NCI-H1092 treated with DMSO at 0.1 percent for 48 hours (cell line): ENCODE measurements at regions not wholly inside any gene's neighbourhood (a gene's known extent, or its start where the extent isn't known, plus 50 kb on each side); places are given as distances from the start of the nearest gene placed in this dataset.

ENCODE experiments used
- DNase-seq: peaks from one replicate; lab custom pipeline; 2025; lab: John Stamatoyannopoulos, UW

- DNase-seq: no peak
Observed at GRCh38 chr2:104635608-104636007, 218.3 kb upstream of the POU3F3 start.

- DNase-seq: no peak
Observed at GRCh38 chr2:104638190-104638858, 215.6 kb upstream of the POU3F3 start.

- DNase-seq: no peak
Observed at GRCh38 chr2:104638859-104639202, 215.1 kb upstream of the POU3F3 start.

- DNase-seq: no peak
Observed at GRCh38 chr2:104641786-104642185, 212.1 kb upstream of the POU3F3 start.

- no peak for DNase-seq
Observed at GRCh38 chr2:104648376-104648775, 205.5 kb upstream of the POU3F3 start.

GRCh38 chr2:104649866-104650265, 204.0 kb upstream of the POU3F3 start:
- DNase-seq: no peak

- DNase-seq: no peak
Observed at GRCh38 chr2:104650405-104650996, 203.4 kb upstream of the POU3F3 start.

GRCh38 chr2:104654811-104655210, 199.1 kb upstream of the POU3F3 start:
- no peak for DNase-seq

- no peak for DNase-seq
Observed at GRCh38 chr2:104656571-104657163, 197.2 kb upstream of the POU3F3 start.

- DNase-seq: no peak
Observed at GRCh38 chr2:104658144-104658835, 195.6 kb upstream of the POU3F3 start.

GRCh38 chr2:104658904-104659591, 194.9 kb upstream of the POU3F3 start:
- DNase-seq: no peak

- DNase-seq: no peak
Observed at GRCh38 chr2:104660991-104661390, 192.9 kb upstream of the POU3F3 start.

GRCh38 chr2:104664672-104665071, 189.2 kb upstream of the POU3F3 start:
- DNase-seq: no peak

GRCh38 chr2:104668631-104669030, 185.3 kb upstream of the POU3F3 start:
- DNase-seq: no peak

GRCh38 chr2:104673225-104673624, 180.7 kb upstream of the POU3F3 start:
- no peak for DNase-seq

GRCh38 chr2:104678181-104678580, 175.7 kb upstream of the POU3F3 start:
- DNase-seq: no peak

- no peak for DNase-seq
Observed at GRCh38 chr2:104685591-104685990, 168.3 kb upstream of the POU3F3 start.

- no peak for DNase-seq
Observed at GRCh38 chr2:104687147-104687546, 166.8 kb upstream of the POU3F3 start.

GRCh38 chr2:104690255-104690984, 163.5 kb upstream of the POU3F3 start:
- peak; percentile 2 for DNase-seq

GRCh38 chr2:104698276-104698675, 155.6 kb upstream of the POU3F3 start:
- no peak for DNase-seq

- DNase-seq: peak; percentile 0
Observed at GRCh38 chr2:104701411-104701911, 152.5 kb upstream of the POU3F3 start.
